Pancreas (tissue), 10 donors: ENCODE measurements at regions not wholly inside any gene's neighbourhood (a gene's known extent, or its start where the extent isn't known, plus 50 kb on each side); places are given as distances from the start of the nearest gene placed in this dataset.
"Not testable (repeated sequence)": the region's sequence is repeated elsewhere in the genome, so short reads cannot be mapped to it uniquely, and the experiment has no call there.

Experiments
- ATAC-seq, 4 donors: fragments of 200-7000 bp; cut with Tn5 transposase; one replicate each; pipeline versions ENCODE4 v1.8.0 to v1.9.1; 2020; ENCODE audit warnings: mild to moderate bottlenecking in 4 of 4, moderate library complexity in 4 of 4
- DNase-seq, 6 donors: peaks; one replicate each; pipeline ENCODE4 v3.0.0-alpha.2; 2020
- FAIRE-seq: peaks from 2 replicates; lab custom pipeline; 2012; peaks lifted over from hg19 to GRCh38; lab: Jason Lieb, UNC
- H3K27ac ChIP-seq, 4 donors: fragments of 200-600 bp; sonication (generic); 1 replicate in 3 of 4; 2 replicates in 1 of 4; pipeline versions ENCODE4 v1.5.0 to v1.8.0; 2020
- H3K27me3 ChIP-seq, 4 donors: fragments of 200-600 bp; one replicate each; pipeline ENCODE4 v1.8.0; 2021
- H3K36me3 ChIP-seq, 3 donors: fragments of 200-600 bp; sonication (generic) in 1 of 3; one replicate each; pipeline versions ENCODE4 v1.5.0 to v1.8.0; 2020 to 2021
- H3K4me1 ChIP-seq, 3 donors: fragments of 200-600 bp; one replicate each; pipeline ENCODE4 v1.8.0; 2021
- H3K4me3 ChIP-seq, 4 donors: fragments of 200-600 bp; sonication (generic) in 2 of 4; one replicate each; pipeline versions ENCODE4 v1.5.0 to v1.8.0; 2020 to 2021
- H3K9me3 ChIP-seq, 4 donors: fragments of 200-600 bp; one replicate each; pipeline ENCODE4 v1.8.0; 2021
- CTCF ChIP-seq, 4 donors: fragments of 200-600 bp; sonication (generic) in 3 of 4; IDR thresholded peaks; one replicate each; pipeline versions ENCODE4 v1.5.0 to v1.8.0; 2021; ENCODE audit warnings: antibody characterized with exemption in 4 of 4
- WGBS, 2 donors: extraction: QIAGEN DNeasy Blood & Tissue Kit; methylation state at CpG; one replicate each; pipeline ENCODE4 v1.1.7; 2013; 5-methylcytosine and 5-hydroxymethylcytosine counted together
- intact Hi-C, 3 donors: fragments of 100-400 bp; cut with DNase I; formaldehyde crosslinking; loops; one replicate each; pipeline versions ENCODE4 v1.11.1 to v1.14.2; 2022
- donor health status: healthy with polysubstance abuse.
- donor health status: DM: no; HTN: no; CAD: no; lungs with moderate emphysema.
- donor health status: DM: no; HTN: no; CAD: no.
- donor health status: control.
- donor health status: control.
- donor health status: Bipolar disorder and iron deficiency.
- donor health status: DM: yes; HTN: yes; CAD: no.
- donor health status: DM: no; HTN: no; CAD: no.
- donor health status: DM: no; HTN: no; CAD: no.
- donor health status: DM: yes; HTN: yes; CAD: no.

GRCh38 chr6:11890849-11891248 lies 112.2 kb upstream of the ADTRP start:
- DNase-seq (no peak), FAIRE-seq (no peak), ATAC-seq (no peak)
- Histone ChIP-seq H3K9me3 (no peaks in the 10 kb centered on the region), H3K4me3 (no peak overlapping the region), H3K36me3 (no peaks in the 10 kb centered on the region), H3K27me3 (no peaks in the 10 kb centered on the region), H3K4me1 (no peaks in the 10 kb centered on the region), H3K27ac (no peak overlapping the region)
- intact Hi-C loops: no loop called here
- TF ChIP-seq CTCF (IDR thresholded peaks at IDR 0.05): no peak
- WGBS, 2 donors: 79 to 92% methylated on average over 1 of the region's 1 CpG

- no peaks in the 10 kb centered on the region for H3K36me3 ChIP-seq
- TF ChIP-seq CTCF (IDR thresholded peaks at IDR 0.05): no peak
- intact Hi-C loops: no loop called here
- FAIRE-seq: no peak
- no peaks in the 10 kb centered on the region for H3K9me3 ChIP-seq
- DNase-seq: no peak
- H3K4me1 ChIP-seq: no peaks in the 10 kb centered on the region
- H3K27ac ChIP-seq: no peak overlapping the region
- no peaks in the 10 kb centered on the region for H3K27me3 ChIP-seq
- ATAC-seq: no peak
- no peak overlapping the region for H3K4me3 ChIP-seq
Measured at GRCh38 chr6:11890209-11890608, 111.6 kb upstream of the ADTRP start.

GRCh38 chr6:11889572-11889971 lies 111.0 kb upstream of the ADTRP start:
- Histone ChIP-seq H3K9me3 (no peaks in the 10 kb centered on the region), H3K4me3 (no peak overlapping the region), H3K27ac (no peak overlapping the region), H3K27me3 (no peaks in the 10 kb centered on the region), H3K36me3 (no peaks in the 10 kb centered on the region), H3K4me1 (no peaks in the 10 kb centered on the region)
- DNase-seq: no peak
- intact Hi-C loops: no loop called here
- no peak for FAIRE-seq
- ATAC-seq: no peak
- no peak for TF ChIP-seq CTCF (IDR thresholded peaks at IDR 0.05)
- 90 to 91% methylated on average over 3 of the region's 3 CpGs for WGBS, 2 donors

- no peak overlapping the region for H3K27ac ChIP-seq
- H3K27me3 ChIP-seq: no peaks in the 10 kb centered on the region
- no peak for ATAC-seq
- no peak for DNase-seq
- H3K4me3 ChIP-seq: no peak overlapping the region
- no peak for FAIRE-seq
- no peaks in the 10 kb centered on the region for H3K36me3 ChIP-seq
- 92 to 95% methylated on average over 5 of the region's 5 CpGs for WGBS, 2 donors
- H3K9me3 ChIP-seq: no peaks in the 10 kb centered on the region
- H3K4me1 ChIP-seq: no peaks in the 10 kb centered on the region
- no peak for TF ChIP-seq CTCF (IDR thresholded peaks at IDR 0.05)
- intact Hi-C loops: no loop called here
Measured at GRCh38 chr6:11888727-11889126, 110.1 kb upstream of the ADTRP start.

GRCh38 chr6:11885159-11885558 lies 106.6 kb upstream of the ADTRP start:
- 91 to 100% methylated on average over 1 of the region's 1 CpG for WGBS, 2 donors
- no peaks in the 10 kb centered on the region for H3K9me3 ChIP-seq
- intact Hi-C loops: no loop called here
- FAIRE-seq (no peak), DNase-seq (no peak), ATAC-seq (no peak)
- no peak for TF ChIP-seq CTCF (IDR thresholded peaks at IDR 0.05)
- no peaks in the 10 kb centered on the region for H3K4me1 ChIP-seq
- no peak overlapping the region for H3K27ac ChIP-seq
- H3K27me3 ChIP-seq: no peaks in the 10 kb centered on the region
- H3K4me3 ChIP-seq: no peak overlapping the region
- H3K36me3 ChIP-seq: no peaks in the 10 kb centered on the region

GRCh38 chr6:11883471-11883870 lies 104.9 kb upstream of the ADTRP start:
- H3K27ac ChIP-seq, H3K9me3 ChIP-seq, DNase-seq, ATAC-seq, H3K4me1 ChIP-seq, intact Hi-C loops, FAIRE-seq, H3K36me3 ChIP-seq, H3K4me3 ChIP-seq, H3K27me3 ChIP-seq: not testable (repeated sequence)
- WGBS, 2 donors: 89 to 91% methylated on average over 2 of the region's 2 CpGs

- DNase-seq, H3K36me3 ChIP-seq, ATAC-seq, H3K4me3 ChIP-seq, intact Hi-C loops, H3K4me1 ChIP-seq, FAIRE-seq, H3K9me3 ChIP-seq, H3K27me3 ChIP-seq, H3K27ac ChIP-seq: not testable (repeated sequence)
- 97 to 98% methylated on average over 4 of the region's 4 CpGs for WGBS, 2 donors
Measured at GRCh38 chr6:11880156-11880555, 101.6 kb upstream of the ADTRP start.
